ENCODE measurements at regions not wholly inside any gene's neighbourhood (a gene's known extent, or its start where the extent isn't known, plus 50 kb on each side); places are given as distances from the start of the nearest gene placed in this dataset.

- Histone ChIP-seq H2AK5ac (ENCODE audit: low read length, severe bottlenecking) (no peak overlapping the region), H3K36me3 (ENCODE audit: control insufficient read depth in 1 of 2, insufficient read depth in 2 of 2, low read depth in 1 of 2, low read length in 2 of 2) (no peaks in the 10 kb centered on the region), H2BK12ac (ENCODE audit: low read length in 2 of 2) (no peak overlapping the region), H3K4me1 (ENCODE audit: control insufficient read depth, insufficient read depth, low read depth, low read length) (no peaks in the 10 kb centered on the region), H3K4me3 (ENCODE audit: insufficient read depth in 1 of 2, low read depth in 1 of 2, low read length in 2 of 2) (no peak overlapping the region), H3K18ac (ENCODE audit: low read depth in 1 of 2, low read length in 2 of 2) (no peak overlapping the region), H3K23ac (ENCODE audit: low read length in 2 of 2) (no peak overlapping the region), H3K27me3 (ENCODE audit: control insufficient read depth in 1 of 2, insufficient read depth in 1 of 2, low read length in 2 of 2) (no peaks in the 10 kb centered on the region), H2BK15ac (ENCODE audit: low read depth, poor library complexity, severe bottlenecking) (no peak overlapping the region), H3K27ac (ENCODE audit: low read length, poor library complexity, severe bottlenecking) (no peak overlapping the region), H4K8ac (ENCODE audit: low read length) (no peak overlapping the region), H3K4ac (ENCODE audit: low read depth in 1 of 2, low read length in 2 of 2) (no peak overlapping the region), H3K9ac (ENCODE audit: low read length) (no peak overlapping the region), H3K79me1 (replicated peaks; ENCODE audit: low read length, poor library complexity, severe bottlenecking) (no peaks in the 10 kb centered on the region), H2AFZ (ENCODE audit: low read depth, low read length) (no peak overlapping the region), H3K9me3 (ENCODE audit: control insufficient read depth, low read length) (peaks cover 9% of the 10 kb centered on the region), H2BK5ac (ENCODE audit: low read depth, low read length, poor library complexity, severe bottlenecking) (no peak overlapping the region), H3K14ac (ENCODE audit: low read length in 2 of 2) (no peak overlapping the region), H4K91ac (ENCODE audit: low read length) (no peak overlapping the region), H2BK120ac (ENCODE audit: low read depth, low read length) (no peak overlapping the region), H3K4me2 (ENCODE audit: low read length, poor library complexity, severe bottlenecking) (no peak overlapping the region)
- WGBS: no CpG with 5 or more reads among the region's 1 CpG
- DNase-seq: no peak
Observed at GRCh38 chr6:105774247-105774646, 311.9 kb upstream of the PRDM1 start.

DNA sequence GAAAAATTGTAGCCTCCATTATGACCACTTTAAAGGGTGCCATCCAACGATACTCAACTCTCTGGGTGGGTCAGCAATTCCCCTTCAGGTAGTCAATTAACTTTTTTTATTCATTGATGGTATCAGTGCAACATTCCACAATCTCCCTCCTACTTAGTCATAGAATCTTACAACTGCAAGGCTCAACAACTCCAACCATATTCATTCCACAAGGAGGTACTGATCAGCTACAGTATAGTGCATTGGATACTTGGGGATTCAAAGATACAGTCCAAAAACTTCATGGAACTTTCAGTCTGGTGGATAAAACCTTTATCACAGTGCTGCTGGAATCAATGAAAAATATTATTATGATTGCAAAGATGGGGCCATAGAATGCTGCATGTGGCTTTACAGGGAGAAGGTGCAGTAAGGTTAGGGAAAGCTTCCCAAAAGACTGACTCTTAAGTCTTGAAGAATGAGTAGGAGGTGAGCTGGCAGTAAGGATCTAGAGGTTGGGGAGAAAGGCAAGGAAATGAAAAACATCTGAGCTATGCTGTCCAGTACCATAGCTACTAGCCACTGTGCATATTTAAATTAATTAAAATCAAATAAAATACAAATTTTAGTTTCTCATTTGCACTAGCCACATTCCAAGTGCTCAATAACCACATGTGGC, 314.7 kb upstream of the PRDM1 start:
- Histone ChIP-seq H3K4me1 (ENCODE audit: control insufficient read depth, insufficient read depth, low read depth, low read length) (no peaks in the 10 kb centered on the region), H2BK120ac (ENCODE audit: low read depth, low read length) (no peak overlapping the region), H2BK5ac (ENCODE audit: low read depth, low read length, poor library complexity, severe bottlenecking) (no peak overlapping the region), H3K4me3 (ENCODE audit: insufficient read depth in 1 of 2, low read depth in 1 of 2, low read length in 2 of 2) (no peak overlapping the region), H3K18ac (ENCODE audit: low read depth in 1 of 2, low read length in 2 of 2) (no peak overlapping the region), H3K9me3 (ENCODE audit: control insufficient read depth, low read length) (peaks cover 9% of the 10 kb centered on the region), H3K14ac (ENCODE audit: low read length in 2 of 2) (no peak overlapping the region), H2AK5ac (ENCODE audit: low read length, severe bottlenecking) (no peak overlapping the region), H4K8ac (ENCODE audit: low read length) (no peak overlapping the region), H3K4ac (ENCODE audit: low read depth in 1 of 2, low read length in 2 of 2) (no peak overlapping the region), H3K9ac (ENCODE audit: low read length) (peak overlapping the region; percentile 7), H2AFZ (ENCODE audit: low read depth, low read length) (no peak overlapping the region), H2BK15ac (ENCODE audit: low read depth, poor library complexity, severe bottlenecking) (no peak overlapping the region), H3K79me1 (replicated peaks; ENCODE audit: low read length, poor library complexity, severe bottlenecking) (no peaks in the 10 kb centered on the region), H4K91ac (ENCODE audit: low read length) (no peak overlapping the region), H3K36me3 (ENCODE audit: control insufficient read depth in 1 of 2, insufficient read depth in 2 of 2, low read depth in 1 of 2, low read length in 2 of 2) (no peaks in the 10 kb centered on the region), H3K27ac (ENCODE audit: low read length, poor library complexity, severe bottlenecking) (no peak overlapping the region), H3K23ac (ENCODE audit: low read length in 2 of 2) (no peak overlapping the region), H3K27me3 (ENCODE audit: control insufficient read depth in 1 of 2, insufficient read depth in 1 of 2, low read length in 2 of 2) (no peaks in the 10 kb centered on the region), H3K4me2 (ENCODE audit: low read length, poor library complexity, severe bottlenecking) (no peak overlapping the region), H2BK12ac (ENCODE audit: low read length in 2 of 2) (no peak overlapping the region)
- 69% methylated on average over 1 of the region's 1 CpG for WGBS
- no peak for DNase-seq

DNA sequence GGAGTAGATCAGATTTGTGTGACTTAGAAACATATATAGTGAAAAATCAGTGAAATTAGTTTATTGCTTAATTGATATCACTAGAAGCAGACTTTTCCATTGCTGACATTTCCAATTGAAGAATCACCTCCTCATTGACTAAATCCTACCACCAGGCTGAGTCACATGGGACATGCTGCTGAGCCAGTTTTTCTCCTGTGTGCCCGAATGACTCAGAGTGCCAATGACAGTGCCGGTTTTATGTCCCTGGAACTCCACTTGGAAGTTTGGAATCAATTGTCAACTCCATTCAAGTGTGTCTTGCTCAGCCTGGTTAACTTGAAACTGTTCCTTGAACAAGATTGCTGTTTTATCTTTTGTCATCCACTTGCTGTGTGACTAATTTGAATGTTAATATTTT, 316.1 kb upstream of the PRDM1 start:
- whole genome bisulfite sequencing: 78% methylated on average over 2 of the region's 2 CpGs
- no peak overlapping the region for H3K23ac ChIP-seq (ENCODE audit: low read length in 2 of 2)

DNA sequence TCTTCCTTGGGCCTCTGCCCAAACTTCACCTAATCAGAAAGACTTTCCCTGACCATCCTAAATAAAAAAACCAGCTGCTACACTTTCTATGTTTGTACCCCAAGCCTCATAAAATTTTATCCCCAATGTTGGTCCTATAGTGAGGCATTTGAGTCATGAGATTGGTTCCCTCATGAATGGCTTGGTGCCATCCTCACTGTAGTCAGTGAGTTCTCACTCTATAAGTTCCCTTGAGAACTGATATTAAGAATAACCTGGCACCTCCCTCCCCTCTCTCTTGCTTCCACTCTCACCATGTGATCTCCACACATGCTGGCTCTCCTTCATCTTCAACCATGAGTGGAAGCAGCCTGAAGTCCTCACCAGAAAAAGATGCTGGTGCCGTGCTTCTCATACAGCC, 316.9 kb upstream of the PRDM1 start:
- Histone ChIP-seq H2AK5ac (ENCODE audit: low read length, severe bottlenecking) (no peak overlapping the region), H3K4ac (ENCODE audit: low read depth in 1 of 2, low read length in 2 of 2) (no peak overlapping the region), H4K91ac (ENCODE audit: low read length) (no peak overlapping the region), H3K14ac (ENCODE audit: low read length in 2 of 2) (no peak overlapping the region), H3K27ac (ENCODE audit: low read length, poor library complexity, severe bottlenecking) (no peak overlapping the region), H4K8ac (ENCODE audit: low read length) (no peak overlapping the region), H3K18ac (ENCODE audit: low read depth in 1 of 2, low read length in 2 of 2) (no peak overlapping the region), H3K23ac (ENCODE audit: low read length in 2 of 2) (no peak overlapping the region), H3K4me1 (ENCODE audit: control insufficient read depth, insufficient read depth, low read depth, low read length) (no peaks in the 10 kb centered on the region), H2BK15ac (ENCODE audit: low read depth, poor library complexity, severe bottlenecking) (no peak overlapping the region), H3K9ac (ENCODE audit: low read length) (peak overlapping the region; percentile 22), H3K4me2 (ENCODE audit: low read length, poor library complexity, severe bottlenecking) (no peak overlapping the region), H2BK12ac (ENCODE audit: low read length in 2 of 2) (no peak overlapping the region), H3K36me3 (ENCODE audit: control insufficient read depth in 1 of 2, insufficient read depth in 2 of 2, low read depth in 1 of 2, low read length in 2 of 2) (no peaks in the 10 kb centered on the region), H3K79me1 (replicated peaks; ENCODE audit: low read length, poor library complexity, severe bottlenecking) (no peaks in the 10 kb centered on the region), H3K4me3 (ENCODE audit: insufficient read depth in 1 of 2, low read depth in 1 of 2, low read length in 2 of 2) (no peak overlapping the region), H2BK120ac (ENCODE audit: low read depth, low read length) (no peak overlapping the region), H2BK5ac (ENCODE audit: low read depth, low read length, poor library complexity, severe bottlenecking) (no peak overlapping the region), H3K27me3 (ENCODE audit: control insufficient read depth in 1 of 2, insufficient read depth in 1 of 2, low read length in 2 of 2) (no peaks in the 10 kb centered on the region), H3K9me3 (ENCODE audit: control insufficient read depth, low read length) (no peaks in the 10 kb centered on the region), H2AFZ (ENCODE audit: low read depth, low read length) (no peak overlapping the region)
- WGBS: 95% methylated on average over 1 of the region's 1 CpG
- no peak for DNase-seq

More for the DNA sequence above, 316.1 kb upstream of the PRDM1 start:
- H3K4me1 ChIP-seq (ENCODE audit: control insufficient read depth, insufficient read depth, low read depth, low read length): no peaks in the 10 kb centered on the region
- no peak overlapping the region for H3K27ac ChIP-seq (ENCODE audit: low read length, poor library complexity, severe bottlenecking)
- no peak overlapping the region for H2BK12ac ChIP-seq (ENCODE audit: low read length in 2 of 2)
- no peak overlapping the region for H4K8ac ChIP-seq (ENCODE audit: low read length)
- H3K9ac ChIP-seq (ENCODE audit: low read length): no peak overlapping the region
- H2AK5ac ChIP-seq (ENCODE audit: low read length, severe bottlenecking): no peak overlapping the region
- H2BK120ac ChIP-seq (ENCODE audit: low read depth, low read length): no peak overlapping the region
- peaks cover 1% of the 10 kb centered on the region for H3K9me3 ChIP-seq (ENCODE audit: control insufficient read depth, low read length)
- no peak overlapping the region for H4K91ac ChIP-seq (ENCODE audit: low read length)
- no peak overlapping the region for H3K4ac ChIP-seq (ENCODE audit: low read depth in 1 of 2, low read length in 2 of 2)
- H2BK5ac ChIP-seq (ENCODE audit: low read depth, low read length, poor library complexity, severe bottlenecking): no peak overlapping the region
- H2AFZ ChIP-seq (ENCODE audit: low read depth, low read length): no peak overlapping the region
- H3K36me3 ChIP-seq (ENCODE audit: control insufficient read depth in 1 of 2, insufficient read depth in 2 of 2, low read depth in 1 of 2, low read length in 2 of 2): no peaks in the 10 kb centered on the region
- no peak overlapping the region for H3K4me2 ChIP-seq (ENCODE audit: low read length, poor library complexity, severe bottlenecking)
- no peaks in the 10 kb centered on the region for H3K79me1 ChIP-seq (replicated peaks; ENCODE audit: low read length, poor library complexity, severe bottlenecking)
- H3K18ac ChIP-seq (ENCODE audit: low read depth in 1 of 2, low read length in 2 of 2): no peak overlapping the region
- no peak overlapping the region for H3K4me3 ChIP-seq (ENCODE audit: insufficient read depth in 1 of 2, low read depth in 1 of 2, low read length in 2 of 2)
- no peak overlapping the region for H3K14ac ChIP-seq (ENCODE audit: low read length in 2 of 2)
- no peaks in the 10 kb centered on the region for H3K27me3 ChIP-seq (ENCODE audit: control insufficient read depth in 1 of 2, insufficient read depth in 1 of 2, low read length in 2 of 2)
- peak; percentile 17 for DNase-seq
- no peak overlapping the region for H2BK15ac ChIP-seq (ENCODE audit: low read depth, poor library complexity, severe bottlenecking)

All from mesenchymal stem cell (in vitro differentiated cells and primary cell).